Anterior cingulate cortex (tissue), 58 donors: ENCODE measurements at regions not wholly inside any gene's neighbourhood (a gene's known extent, or its start where the extent isn't known, plus 50 kb on each side); places are given as distances from the start of the nearest gene placed in this dataset.
A peak's percentile ranks its signal among the peaks of the same experiment; 100 is the strongest.

Experiments used
- DNase-seq, 58 donors: peaks; one replicate each; lab custom pipeline; 2025; lab: John Stamatoyannopoulos, UW

DNA sequence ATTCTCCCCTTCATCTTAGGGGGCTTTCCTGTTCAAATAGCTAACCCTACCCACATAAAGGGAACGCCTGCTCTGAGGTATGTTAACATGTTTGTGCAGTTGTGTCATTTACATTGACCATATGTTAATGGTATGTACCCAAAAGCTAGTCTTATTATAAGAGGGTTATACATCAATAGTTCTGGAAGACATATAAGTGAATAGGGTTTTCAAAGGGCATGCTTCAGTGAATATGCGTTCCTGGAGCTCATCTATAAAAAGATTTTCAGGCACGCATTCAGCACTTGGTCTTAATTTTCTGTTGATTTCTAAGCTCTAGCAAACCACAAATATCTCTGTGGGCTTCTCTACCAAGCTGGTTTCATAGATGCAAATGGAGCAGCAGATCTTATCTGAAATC lies 766.1 kb downstream of the IRX1 start:
- no peak for DNase-seq

DNA sequence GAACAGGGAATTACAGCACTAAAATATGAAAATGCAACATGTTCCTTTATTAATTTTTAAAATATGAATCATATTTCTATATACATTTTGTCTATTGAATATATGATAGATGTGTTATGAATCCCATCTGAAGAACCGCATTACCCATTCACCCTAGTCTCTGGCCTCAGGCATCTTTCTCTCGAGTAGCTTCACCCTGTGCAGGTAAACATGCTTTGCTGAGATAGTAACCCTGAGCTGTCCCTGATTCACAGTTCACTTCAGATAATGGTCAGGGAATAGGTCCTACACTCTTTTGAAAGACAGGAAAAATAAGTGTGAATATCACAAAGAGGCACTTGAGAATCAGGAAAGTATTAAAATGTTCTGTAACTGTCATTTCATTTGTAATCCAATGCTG lies 766.8 kb downstream of the IRX1 start:
- no peak for DNase-seq

DNA sequence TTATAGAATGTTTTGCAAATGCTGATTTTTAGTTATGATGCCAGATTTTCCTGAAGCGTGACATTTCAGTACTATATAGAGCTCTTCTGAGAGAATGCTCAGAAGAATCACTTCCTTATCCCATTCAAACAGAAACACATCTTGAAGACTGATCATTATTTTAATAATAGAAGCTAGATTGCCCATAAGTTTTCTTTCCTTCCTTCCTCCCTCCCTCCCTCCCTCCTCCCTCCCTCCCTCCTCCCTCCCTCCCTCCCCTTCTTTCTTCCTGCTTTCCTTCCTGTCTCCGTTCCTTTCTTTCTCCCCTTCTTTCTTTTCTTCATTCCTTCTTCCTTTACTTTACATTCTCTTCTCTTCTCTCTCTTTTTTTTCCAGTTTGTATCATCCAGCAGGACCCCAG lies 767.4 kb downstream of the IRX1 start:
- no peak for DNase-seq

DNA sequence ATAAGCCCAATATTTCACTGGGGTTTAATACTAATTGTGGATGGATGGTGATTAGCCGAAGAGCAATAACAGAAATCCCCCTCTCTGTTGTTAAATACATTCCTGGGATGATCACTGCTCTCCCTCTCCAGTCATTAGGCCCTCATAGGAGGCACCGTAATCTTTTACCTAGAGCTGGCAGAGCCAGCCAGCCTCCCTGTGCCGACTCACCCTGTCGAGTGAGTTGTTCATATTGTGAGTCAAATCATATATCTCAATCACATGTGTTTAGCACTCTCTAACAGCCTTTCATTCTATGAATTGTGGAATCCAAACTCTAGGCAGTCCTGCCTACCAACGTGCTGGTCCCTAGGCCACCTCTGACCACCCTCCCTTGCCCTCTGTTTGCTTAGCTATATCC lies 771.0 kb downstream of the IRX1 start:
- DNase-seq, result no peak

DNA sequence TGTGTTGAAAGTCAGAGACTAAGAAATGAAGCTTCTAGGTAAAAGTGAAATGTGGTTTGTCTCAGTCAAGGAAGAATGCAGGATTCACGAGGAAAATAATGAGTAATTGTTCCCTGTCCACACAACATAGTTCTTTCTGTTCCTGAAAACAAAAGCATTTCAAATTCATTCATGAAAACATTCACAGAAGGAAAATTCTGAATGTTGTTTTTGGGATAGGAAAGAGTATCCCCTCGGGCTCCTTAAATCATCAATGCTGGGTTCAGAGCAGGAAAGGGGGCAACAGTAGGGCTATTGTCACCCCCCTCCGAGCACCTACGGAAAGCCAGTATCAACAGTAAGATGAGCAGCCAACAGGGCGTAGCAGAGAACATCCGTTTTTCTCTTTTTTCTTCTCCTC lies 769.9 kb upstream of the ADAMTS16 start:
- DNase-seq, result peak in 1 of 58 donors; percentile 12

DNA sequence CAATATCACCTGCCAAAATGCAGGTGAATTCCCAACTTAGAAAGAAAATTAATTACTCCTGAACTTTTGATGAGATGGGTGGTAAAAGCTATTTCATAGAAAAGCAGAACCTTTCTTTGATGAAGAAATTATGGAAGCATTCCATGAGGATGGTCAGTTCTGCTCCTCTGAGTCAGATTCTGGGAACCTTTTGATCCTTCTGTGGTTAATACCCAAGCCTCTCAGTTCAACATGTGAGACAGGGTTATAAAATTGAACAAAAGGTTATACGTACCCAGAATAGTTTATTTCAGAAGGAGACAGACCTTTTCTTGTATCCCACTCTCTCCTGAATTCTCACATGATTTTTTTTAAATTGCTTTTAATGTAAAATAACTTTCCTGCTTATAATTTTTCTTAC lies 767.6 kb upstream of the ADAMTS16 start:
- no peak for DNase-seq

DNA sequence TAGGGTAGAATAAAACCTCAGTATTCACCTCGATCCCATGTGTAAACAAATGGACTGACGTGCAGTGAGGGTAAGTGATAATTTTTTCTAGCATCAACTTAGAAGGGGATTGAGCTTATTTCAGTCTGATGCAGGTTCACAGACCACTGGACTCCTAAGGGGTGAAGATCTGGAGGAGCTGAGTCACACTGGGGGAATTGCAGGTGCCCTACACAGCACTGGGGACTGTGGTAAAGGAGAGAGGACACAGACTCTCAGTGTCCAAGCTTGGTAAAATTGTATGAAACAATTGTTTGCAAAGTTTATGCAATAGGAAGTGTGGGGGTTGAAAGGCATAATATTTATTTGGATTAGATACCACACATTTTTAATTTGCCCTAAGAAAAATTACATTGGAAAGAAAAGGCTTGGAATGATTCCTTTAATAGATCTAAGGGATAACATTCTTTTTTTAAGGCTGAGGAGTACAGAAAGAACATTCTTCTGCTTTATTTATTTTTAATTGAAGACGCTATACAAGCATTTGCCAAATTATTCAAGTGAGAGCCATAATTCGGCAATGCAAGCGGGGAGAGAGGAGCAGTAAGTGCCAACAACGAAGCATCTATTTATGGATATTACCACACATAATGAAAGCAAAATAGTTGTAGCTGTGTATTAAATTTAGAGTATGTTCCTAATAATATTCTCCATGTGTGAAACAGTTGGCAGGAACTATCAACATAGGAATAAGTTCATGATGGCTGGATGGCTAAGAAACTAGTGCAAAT lies 766.9 kb upstream of the ADAMTS16 start:
- no peak for DNase-seq

DNA sequence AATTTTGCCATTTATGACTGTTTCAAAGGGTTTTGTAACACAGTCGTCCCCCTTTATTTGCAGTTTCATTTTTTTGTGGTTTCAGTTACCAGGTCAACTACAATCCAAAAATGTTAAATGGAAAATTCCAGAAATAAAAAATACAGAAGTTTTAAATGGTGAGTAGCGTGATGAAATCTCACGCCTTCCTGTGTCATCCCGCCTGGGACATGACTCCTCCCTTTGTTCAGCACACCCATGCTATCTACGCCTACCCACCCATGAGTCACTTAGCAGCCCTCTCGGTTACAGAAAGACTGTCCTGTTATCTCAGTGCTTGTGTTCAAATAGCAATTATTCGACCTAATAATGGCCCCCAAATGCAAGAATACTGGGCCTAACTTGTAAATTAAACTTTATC lies 765.3 kb upstream of the ADAMTS16 start:
- no peak for DNase-seq

DNA sequence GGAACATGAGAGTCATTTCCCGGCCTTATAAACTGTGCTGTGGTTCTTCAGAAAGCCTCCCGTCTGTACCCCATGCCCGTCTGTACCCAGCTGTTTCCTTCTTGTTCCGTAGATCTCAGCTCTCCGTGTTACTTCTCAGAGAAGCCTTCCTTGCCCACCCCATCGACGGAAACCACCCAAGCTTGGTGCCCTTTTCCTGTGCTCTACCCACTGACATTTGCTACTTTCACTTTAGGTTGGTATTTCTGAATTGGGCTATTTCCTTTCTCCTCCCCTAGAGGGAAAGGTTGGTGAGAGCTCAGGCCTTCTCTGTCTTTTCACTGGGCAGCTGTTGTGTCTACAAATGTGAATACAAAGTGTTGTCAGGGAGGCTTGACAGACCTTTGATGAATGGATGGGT lies 764.5 kb upstream of the ADAMTS16 start:
- no peak for DNase-seq

DNA sequence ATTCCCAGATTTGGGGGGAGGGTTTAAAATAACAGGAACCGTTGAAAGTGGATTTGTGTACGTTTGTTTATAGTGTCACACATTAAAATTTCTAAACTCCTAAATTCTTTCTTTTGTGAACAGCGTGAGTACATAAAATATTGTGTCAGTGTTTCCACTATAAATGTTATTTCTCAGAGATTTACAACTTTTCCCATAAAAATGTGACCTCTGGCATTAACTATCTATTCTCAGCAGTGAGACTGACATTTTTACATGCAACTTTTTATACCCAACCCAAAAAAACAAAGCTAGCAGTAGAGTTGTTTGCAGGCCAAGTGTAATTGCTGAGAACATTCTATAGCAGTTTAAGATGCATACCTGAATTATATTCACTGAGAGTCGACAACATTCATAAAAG lies 757.0 kb upstream of the ADAMTS16 start:
- DNase-seq, result no peak

DNA sequence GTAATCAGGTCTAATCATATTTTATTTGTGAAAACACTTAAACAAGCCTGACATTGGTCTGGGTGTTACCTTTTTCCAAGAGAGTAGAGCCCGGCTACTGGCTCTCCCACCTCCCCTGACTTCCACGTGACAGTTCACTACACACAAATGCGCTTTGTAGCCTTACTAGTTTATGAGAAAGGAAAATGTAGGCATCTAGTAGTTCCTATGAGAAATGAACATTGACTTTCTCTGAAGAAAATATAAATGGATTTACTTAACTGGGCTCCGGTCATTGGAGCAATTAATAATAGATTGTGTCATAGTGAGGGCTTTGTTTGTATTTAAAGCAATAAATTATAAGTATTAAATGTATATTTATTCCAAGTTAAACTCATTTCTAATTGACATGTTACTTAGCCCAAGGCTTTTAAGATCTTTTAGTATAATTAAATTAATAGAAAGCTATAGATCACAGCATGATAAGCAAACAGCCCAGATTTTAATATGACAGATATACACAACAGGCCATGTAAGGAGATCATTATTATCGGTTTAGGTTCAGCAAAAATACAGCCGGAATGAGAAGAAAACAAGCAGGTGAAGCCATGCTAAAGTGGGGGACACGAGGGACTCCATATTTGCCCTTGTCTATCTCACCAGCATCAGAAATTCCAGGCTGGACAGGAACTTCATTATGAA lies 756.5 kb upstream of the ADAMTS16 start:
- DNase-seq, result no peak

DNA sequence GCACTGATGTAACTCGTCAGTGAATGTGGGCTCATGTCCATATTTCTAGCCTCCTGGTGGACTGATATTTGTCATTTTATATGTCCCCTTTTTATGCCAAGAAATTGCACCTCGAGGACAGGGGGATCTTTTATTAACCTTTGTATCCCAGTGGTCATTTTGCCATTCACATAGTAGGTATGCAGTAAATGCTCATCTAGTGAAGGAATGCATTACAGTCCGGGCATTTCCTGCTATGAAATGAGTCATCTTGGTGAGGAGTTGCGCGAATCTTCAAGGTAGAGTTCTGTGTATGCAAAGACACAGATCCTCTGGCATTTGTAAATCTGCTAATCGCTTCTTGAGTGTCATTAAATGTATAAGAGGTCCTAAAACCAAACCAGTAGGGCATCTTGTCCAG lies 755.5 kb upstream of the ADAMTS16 start:
- DNase-seq, result no peak

DNA sequence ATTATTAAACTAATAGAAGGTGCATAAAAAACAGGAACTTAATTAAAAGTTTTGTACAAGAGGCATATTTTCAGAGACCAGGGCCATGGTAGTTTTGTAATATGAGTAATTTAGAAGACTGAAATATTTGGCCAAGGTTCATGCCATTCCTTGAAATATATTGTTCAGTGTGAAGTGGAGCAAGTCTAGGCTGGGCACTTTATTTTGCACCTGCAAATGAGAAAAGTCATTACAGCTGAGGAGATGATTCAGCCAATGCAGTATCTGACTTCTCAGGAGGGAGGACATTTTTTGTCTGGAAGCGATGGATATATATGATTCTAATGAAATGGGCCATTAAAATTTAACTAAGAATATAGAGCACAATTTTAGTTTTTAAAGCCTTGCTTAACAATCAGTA lies 754.0 kb upstream of the ADAMTS16 start:
- DNase-seq, result no peak

DNA sequence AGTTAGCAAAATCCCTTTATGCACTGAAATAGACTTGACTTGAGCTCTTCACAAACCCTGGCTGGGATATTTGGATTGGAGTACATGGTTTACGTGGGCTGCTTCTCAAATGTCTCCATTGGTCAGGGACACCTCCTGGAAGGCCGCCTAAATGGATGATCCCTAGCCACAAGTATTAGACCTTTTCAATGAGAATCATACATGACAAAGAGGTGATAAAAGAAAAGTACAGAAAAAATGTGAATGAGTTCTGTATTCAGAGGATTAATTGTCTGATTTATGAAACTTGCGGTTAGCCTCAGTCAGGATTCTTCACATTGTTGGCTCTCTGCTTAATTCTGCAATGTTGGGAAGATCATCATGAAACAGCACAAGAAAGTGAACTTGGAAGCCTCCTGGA lies 752.8 kb upstream of the ADAMTS16 start:
- no peak for DNase-seq

DNA sequence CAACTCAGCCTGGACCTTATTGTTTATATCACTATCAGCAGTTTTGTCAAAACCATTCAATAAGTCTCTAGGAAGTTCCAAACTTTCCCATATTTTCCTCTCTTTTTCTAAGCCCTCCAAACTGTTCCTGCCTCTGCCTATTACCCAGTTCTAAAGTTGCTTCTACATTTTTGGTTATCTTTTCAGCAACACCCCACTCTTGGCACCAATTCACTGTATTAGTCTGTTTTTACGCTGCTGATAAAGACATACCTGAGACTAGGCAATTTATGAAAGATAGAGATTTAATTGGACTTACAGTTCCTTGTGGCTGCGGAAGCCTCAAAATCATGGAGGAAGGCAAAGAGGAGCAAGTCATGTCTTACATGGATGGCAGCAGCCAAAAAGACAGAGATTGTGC lies 744.4 kb upstream of the ADAMTS16 start:
- DNase-seq, result no peak

DNA sequence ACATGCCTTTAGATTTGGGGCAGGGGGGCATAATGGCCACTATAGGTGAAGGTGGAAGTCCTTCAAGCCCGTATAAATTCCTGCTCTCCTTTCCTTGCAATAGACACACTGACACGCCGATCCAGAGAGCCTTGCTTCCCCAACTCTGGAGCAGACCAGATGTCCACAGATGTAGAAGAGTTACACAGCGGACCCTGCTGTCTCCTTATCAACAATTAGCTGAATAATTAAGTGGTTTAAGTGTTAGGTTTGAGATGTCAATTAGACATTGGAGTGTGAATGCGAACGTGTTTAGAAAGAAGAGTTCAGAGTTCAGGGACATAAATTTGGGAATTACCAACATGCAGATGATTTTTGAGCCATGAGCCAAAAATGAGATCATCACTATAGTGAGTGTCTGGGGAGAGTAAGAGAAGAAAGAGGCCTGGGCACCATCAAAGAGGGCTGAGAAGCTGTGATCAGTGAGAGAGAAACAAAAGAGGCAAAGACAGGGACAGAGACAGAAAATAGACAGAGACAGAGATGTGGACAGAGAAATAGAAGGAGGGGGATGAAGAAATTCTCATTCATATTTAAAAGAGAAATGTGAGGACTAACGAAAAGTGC lies 734.4 kb upstream of the ADAMTS16 start:
- no peak for DNase-seq

DNA sequence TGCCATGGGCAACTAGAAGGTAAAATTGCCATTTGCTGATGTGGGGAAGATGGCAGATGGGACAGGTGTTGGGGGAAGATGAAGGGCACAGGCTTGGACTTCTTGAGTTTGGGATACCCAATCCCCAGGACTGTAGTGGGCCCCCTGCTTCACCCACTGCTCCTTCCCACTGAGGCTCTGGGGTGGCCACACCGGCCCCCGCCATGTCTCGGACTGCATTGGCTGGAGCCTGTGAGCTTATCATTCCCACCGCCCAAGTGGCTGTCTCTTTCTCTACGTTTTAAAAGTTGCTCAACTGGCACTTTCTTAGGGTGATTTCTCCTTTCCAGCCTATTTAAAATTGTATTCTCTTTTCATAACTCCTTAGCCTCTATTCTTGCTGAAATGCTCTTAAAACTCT lies 730.0 kb upstream of the ADAMTS16 start:
- DNase-seq, result no peak

DNA sequence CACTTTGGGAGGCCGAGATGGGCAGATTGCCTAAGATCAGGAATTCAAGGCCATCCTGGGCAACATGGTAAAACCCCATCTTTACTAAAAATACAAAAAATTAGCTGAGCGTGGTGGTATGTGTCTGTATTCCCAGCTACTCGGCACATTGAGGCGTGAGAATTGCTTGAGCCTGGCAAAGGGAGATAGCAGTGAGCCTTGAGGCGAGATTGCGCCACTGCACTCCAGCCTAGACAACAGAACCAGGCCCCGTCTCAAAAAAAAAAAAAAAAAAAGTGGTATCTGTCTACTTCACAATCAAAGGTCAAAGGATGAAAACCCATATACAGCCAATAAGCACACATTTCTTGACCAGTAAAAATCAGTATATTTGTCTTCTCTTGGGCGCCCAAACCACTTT lies 728.5 kb upstream of the ADAMTS16 start:
- no peak for DNase-seq

DNA sequence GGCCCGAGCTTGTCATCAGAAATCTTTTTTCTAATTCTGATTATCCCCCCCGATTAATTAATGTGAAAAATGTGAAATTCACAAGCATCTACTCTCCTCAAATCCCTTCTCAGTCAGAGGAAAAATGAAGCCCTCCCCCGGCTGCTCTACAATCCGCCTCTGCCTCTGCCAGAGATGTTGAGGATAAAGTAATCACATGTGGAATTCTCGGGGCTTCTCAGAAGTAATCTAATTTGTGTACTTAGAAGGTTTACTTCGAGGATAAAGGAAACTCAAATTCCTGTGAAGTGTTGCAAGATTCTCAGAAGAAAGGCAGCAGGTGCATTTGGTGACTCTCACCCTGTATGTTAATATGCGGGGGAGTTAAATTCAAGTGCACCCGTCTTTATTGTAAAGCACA lies 726.1 kb upstream of the ADAMTS16 start:
- no peak for DNase-seq

DNA sequence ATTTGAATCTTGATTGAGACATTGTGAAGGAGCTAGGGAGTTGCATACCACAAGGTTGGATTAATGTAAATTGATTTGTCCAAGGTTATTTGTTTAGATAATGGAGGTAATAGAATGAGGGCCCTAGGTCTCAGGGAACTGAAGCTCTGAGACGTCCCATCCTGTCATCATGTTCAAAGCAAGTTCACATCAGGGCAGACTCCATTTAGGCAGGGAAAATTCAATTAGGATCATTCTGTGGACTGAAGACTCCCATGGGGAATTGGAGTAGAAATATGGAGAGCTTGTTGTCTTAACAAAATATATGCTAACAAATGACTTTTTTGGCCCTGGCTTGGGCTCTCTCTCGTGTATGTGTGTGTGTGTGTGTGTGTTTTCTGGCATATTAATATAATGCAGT lies 722.0 kb upstream of the ADAMTS16 start:
- DNase-seq, result no peak

DNA sequence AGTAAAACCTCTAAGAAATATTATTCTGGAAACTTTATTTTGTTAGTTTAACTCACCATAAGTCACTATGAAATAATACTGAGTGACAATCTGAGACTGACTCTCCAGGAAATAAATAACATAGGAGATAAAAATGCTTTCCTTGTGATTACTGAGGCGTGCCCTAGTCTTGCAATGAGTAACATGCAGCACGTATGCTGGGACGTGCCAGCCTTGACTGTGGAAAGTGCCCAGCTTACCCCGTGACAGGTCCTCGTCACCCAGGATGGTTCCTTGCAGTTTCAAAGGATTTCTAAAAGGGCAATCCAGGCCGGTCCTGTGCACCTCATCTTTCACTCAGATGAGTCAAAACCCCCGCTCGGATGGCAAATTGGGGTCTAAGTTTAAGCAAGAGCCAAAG lies 720.8 kb upstream of the ADAMTS16 start:
- DNase-seq, result no peak

DNA sequence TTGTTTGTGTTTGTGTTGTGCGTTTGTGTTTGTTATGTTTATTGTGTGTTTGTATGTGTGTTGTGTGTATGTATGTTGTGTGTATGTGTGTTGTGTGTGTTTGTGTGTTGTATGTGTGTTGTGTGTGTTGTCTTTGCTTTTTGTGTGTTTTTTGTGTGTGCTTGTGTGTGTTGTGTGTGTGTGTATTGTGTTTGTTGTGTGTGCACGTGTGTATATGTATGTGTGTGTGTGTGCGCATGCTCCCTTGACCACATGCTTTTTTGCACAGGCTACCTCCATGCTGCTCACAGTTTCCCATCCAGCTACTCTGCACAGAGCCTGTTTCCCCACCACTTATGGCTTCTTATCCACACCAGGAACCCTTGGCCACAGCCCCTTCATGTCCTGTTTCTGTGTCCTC lies 720.0 kb upstream of the ADAMTS16 start:
- no peak for DNase-seq
